ENCODE measurements at regions not wholly inside any gene's neighbourhood (a gene's known extent, or its start where the extent isn't known, plus 50 kb on each side); places are given as distances from the start of the nearest gene placed in this dataset.
"Not testable (repeated sequence)": the region's sequence is repeated elsewhere in the genome, so short reads cannot be mapped to it uniquely, and the experiment has no call there.

DNA sequence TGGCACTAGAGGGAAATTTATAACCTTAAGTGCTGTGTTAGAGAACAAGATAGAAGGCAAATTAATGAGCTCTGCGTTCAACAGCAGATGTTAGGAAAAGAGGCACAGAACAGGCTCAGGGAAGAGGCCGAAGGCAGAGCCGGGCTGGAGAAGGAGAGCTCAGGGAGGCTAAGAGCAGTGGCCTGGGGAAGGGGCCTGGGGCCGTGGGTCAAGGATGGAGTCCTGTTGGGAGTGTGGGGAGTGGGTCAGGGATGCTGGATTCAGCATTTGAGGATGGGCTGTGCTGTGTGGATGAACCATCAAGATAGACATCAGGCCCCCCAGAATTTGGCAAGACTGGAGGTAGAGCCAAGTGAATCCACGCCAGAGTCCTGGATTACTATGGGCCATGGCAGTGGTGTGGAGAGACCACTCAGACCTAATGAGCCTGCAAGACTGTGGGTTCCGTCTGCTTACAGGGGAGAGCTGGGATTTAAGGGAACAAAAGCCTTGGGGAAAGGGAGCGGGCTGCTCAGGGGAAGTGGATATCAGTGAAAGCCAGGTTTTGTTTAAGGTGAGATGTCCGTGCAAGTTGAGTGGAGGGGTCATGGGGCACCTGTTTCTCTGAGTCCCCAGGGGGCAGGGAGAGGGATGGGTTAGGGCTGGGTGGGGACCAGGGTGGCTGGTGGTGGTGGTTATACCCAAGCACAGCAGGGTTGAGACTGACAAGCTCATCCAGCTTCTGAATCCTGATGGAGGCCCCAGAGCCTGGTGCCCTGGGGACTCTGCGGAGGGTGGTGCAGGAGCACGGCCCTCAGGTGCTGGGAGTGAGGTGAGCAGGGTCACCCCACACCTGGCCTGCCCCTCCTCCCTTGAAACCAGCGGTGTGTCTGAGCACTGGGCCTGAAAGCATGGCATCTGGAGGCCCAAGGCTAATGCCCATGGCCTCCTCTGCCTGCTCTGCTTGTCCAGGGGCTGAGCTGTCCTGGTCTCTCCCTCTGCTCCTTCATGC lies 101.7 kb downstream of the BMS1 start:
- no peak for DNase-seq

DNA sequence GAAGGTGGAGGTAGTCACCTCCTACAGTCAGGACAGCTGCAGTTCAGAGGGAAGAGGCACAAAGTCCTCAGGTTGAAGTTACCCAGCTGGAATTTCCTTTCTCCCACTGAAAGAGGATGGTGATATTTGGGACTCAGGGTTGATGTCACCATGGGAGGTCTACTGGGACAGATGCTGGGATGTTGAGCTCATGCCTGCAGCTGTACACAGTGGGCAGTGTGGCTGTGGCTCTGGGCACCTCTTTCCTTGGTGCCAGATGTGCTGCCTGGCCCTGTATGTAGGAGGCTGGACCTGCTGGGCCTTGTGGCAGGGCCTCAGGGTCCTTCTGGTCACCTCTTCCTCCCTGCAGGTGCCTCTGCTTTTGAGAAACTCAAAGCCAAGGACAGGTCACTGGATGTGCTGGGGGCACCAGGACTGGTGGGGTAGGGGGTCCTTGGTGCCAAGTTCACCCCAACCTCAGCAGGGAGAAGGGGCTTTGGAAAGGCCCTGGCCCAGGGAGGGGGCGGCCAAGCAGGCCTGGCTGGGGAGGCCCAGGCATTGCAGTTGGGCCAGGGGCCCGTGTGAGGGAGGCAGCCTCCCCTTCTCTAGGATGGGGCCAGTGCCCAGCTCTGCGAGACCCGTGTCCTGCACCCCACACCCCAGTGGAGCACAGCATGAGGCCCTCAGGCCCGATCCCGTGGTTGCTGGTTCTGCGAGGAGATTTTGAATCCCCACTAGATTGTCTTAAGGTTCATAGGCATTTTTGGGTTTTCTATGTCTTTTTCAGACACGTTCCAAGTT lies 103.1 kb downstream of the BMS1 start:
- no peak for DNase-seq

DNA sequence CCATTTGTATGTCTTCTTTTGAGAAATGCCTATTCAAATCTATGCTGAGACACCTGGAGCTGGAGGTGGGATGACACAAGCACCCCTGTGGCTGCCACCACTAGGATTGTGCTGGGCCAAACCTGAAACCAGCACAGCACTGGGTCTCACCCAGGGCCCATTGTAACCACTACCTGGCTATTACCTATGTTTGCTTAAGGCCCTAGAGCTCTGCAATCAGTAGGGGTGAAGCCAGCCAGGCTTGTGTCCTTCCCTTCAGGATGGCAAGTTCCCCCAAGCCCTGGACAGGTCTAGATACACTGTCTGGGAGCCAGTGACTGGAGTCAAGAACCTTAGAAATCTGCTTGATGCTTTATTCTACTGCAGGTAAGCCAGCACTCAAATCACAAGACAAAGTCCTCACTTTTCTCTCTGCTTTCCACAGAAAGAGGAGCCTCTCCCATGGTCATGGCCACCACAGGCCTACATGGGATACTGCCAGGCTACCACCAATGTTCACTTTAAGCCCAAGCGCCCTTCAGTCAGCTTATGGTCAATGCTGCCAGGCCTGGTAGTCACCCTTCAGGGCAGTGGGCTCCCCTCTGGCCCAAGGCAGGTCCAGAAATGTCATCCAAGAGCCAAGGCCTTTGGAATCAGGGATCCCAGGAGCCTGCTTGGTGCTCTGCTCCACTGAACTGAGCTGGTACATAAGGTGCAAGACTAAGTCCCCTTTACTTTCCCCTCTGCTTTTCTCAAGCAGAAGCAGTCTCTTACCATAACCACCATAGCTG lies 105.3 kb downstream of the BMS1 start:
- no peak for DNase-seq

DNA sequence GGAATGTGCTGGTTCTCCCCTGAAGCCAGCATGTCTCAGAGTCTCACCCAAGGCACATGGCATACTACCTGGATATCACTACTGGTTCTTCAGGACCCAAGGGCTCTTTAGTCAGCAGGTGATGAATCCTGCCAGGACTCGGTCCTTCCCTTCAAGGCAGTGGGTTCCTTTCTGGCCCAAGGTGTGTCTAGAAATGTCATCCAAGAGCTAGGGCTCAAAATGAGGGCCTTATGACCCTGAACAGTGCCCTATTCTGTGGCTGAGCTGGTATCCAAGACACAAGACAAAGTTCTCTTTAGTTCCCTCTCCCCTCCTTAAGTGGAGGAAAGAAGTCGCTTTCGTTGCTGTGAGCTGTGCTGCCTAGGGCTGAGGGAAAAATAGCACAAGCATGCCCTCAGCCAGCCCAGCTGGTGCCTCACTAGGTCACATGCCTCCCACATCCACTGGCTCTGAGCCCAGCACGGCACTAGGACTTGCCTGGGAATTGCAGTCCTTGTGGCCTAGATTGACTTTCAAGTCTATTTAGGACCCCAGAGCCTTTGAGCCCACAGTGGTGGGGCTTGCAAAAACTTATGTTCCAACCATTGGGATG lies 106.0 kb downstream of the BMS1 start:
- DNase-seq: no peak

DNA sequence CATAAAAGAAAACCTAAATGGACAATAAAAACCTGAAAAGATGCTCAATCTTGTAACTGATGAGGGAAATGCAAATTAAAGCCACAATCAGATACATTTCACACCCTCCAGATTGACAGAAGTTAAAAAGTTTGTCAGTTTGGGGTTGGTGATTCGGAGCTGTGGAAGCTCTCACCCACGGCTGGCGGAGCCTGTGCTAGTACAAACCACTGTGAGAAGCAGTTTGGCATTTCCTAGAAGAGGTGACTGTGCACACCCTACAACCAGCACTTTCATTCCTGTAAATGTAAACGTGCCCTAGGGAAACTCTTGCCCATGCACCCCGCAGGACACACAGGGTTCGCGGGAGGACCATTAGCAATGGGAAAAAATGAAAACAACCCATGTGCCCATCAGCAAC lies 114.1 kb downstream of the BMS1 start:
- no peak for DNase-seq

DNA sequence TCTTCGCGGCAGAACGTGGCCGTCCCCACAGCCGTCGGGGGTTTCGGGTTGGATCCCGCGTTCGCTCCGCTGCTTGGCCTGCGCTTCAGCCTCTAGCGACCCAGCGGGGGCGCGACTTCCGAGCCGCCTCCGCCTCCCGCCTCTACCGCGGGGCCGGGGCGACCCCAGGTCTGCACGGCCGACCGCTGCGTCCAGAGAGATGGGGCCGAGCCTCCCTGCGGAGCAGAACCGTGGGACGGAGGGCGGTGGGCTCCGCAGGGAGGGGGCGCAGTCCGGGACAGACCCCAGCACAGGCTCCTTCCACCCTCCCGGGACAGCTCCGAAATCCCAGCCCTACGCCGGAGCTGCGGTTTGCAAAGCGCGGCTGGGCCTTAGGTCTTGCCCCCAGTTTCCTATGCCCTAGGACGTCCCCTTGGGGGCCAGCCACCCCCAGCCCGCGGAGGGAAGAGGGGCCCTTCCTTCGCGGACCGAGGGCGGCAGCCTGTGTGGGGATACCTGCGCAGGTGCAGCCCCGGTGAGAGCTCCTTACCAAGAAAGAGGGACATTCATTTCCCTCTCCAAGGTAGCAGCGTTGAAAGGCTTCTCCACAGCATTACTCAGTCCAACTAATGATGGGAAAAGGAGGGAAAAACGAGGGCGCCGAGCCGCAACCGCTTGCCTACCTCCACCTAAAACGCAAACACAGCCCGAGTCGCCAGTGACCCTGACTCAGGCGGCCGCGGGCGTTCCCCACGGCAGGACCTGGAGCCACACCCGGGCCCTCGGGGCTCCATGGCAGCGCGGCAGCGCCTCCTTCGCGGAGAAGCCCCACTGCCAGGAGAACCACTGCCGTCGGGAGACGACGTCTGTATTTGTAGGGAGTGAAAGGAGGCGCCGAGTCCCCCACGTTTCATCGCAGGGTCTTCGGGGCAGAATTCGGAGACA lies 115.7 kb downstream of the BMS1 start:
- no peak for DNase-seq

DNA sequence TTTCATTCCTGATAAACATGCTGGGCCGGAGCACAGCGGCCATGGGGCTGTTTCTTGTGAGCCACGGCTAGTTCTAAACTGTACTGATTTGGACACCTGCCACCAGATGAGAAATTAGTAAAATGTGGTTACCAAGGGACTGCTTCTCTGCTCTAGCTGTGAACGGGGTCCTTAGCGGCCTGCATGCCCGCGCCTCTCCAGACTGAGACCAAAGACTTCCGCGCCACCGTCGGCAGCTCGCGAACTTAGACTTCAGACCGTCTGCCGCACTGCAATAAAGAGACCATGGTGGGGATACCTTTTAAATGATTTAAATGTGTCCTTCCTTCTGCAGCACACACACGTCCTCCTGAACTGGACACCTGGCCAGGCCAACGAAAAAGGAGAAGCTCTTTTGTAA lies 116.4 kb downstream of the BMS1 start:
- no peak for DNase-seq

DNA sequence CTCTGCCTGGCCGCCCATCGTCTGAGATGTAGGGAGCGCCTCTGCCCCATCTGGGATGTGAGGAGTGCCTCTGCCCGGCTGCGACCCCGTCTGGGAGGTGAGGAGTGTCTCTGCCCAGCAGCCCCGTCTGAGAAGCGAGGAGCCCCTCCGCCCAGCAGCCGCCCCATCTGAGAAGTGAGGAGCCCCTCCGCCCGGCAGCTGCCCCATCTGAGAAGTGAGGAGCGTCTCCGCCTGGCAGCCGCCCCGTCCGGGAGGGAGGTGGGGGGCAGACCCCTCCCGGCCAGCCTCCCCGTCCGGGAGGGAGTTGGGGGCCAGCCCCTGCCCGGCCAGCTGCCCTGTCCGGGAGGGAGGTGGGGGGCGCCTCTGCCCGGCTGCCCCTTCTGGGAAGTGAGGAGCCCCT lies 117.8 kb downstream of the BMS1 start:
- DNase-seq: not testable (repeated sequence)

DNA sequence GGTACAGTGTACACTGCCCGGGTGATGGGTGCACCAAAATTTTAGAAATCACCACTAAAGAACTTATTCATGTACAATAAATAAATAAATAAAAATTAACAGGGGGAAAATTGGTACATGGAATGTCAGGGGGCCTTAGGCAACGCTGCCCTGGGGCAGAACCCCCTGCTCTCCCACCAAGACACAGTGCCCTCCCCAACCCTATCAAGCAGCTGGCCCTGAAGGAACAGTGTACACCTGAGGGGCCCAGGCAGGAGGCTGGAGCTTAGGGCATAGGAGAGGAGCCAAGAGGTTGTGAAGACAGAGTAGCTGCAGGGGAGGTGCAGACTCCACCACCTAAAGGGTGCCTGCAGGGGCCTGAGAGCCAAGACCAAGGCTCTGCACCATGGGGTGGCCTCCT lies 128.8 kb downstream of the BMS1 start:
- DNase-seq: no peak

DNA sequence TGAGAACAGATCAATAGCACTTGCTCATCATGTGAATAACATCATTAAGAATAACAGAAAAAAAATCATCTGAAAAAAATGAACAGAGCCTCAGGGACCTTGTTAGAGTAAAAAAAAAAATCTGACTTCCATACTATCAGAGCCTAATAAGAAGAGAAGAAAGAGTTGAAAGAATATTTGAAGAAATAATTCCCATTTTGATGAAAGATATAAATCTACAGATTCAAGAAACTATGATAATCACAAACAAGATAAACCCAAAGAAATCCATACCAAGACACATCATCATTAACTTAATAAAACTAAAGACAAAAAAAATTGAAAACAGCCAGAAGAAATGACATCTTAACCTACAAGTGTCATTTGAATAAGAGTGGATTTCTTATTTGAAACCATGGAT lies 134.4 kb downstream of the BMS1 start:
- DNase-seq: no peak

DNA sequence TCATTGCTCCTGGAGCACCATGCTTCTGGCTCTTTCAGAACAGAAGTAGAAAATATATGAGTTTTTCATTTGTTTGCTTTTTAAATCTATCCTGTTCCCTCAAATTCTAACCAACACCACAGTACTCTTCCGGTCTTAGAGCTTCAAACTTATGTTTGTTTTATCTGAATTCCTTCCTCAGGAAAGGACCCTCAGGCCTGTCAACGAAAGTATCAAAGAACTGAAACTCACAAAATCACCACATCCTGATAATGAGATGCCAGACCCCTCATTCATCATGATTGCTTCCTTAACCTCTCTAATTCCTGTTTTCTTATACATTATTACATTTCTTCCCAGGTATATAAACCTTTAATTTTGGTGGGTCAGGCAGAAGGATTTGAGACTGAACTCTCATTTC lies 135.2 kb downstream of the BMS1 start:
- no peak for DNase-seq

DNA sequence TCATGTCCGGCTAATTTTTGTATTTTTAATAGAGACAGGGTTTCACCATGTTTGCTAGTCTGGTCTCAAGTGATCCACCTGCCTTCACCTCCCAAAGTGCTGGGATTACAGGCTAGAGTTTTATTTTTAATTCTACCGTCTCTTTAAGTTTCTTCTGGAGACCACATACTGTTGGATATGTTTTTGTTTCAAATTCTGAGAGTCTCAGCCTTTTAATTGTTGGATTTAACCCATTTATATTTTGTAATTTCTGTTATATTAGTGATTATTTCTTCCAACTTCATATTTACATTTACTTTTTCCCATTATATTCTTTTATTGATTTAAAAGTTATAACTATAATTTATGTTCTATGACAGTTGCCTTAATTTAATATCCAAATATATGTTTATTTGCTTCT lies 139.4 kb downstream of the BMS1 start:
- DNase-seq: no peak

DNA sequence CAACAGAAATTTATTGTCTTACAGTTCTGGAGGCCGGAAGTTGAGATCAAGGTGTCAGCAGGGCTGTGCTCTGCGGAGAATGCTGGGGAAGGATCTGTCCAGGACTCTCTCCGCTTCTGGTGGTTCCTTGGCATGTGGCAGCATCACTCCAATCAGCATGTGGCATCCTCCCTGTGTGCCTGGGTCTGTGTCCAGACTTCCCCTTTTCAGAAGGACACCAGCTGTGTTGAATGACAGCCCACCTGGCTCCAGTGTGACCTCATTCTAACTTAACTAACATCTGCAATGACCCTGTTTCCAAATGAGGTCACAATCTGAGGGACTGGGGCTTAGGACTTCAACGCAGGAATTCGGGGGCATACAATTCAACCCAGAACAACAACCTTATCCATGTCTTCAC lies 141.9 kb downstream of the BMS1 start:
- no peak for DNase-seq

DNA sequence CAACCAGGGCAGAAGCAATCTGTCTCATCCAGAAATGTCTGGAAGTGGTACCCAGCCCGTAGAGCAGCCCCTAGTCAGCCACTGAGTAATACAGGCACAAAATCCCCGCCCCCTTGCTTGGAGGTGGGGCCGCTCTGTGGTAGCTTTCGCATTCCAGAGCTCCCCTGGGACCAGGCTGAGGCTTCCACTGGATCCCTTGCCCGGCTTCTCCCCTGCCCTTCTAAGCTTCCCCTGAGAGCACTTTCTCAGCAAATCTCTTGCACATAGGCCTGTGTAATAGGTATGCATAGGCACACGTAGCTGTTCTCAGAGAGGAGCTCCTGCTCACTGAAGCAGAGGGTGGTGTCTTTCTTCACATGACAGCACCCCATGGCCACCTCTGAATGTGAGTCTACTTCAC lies 144.2 kb downstream of the BMS1 start:
- no peak for DNase-seq

DNA sequence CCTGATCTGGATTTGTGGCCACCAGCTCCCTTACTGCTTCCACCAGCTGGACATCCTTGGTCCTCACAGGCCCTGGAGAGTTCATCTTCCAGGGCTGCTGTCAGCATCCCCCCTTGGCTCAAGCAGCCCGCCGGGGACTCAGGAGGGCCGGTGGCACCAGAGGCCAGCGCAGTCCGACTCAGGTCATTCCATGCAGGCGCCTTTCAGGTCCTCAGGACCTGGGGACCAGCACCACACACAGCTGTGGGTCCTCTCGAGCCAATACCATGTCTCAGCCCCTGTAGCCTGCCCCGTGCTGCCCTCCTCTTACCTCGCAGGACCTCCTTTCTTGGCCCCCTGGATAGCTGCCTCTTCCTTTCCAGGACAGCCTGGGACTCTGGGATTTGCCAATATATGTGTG lies 145.5 kb downstream of the BMS1 start:
- no peak for DNase-seq

DNA sequence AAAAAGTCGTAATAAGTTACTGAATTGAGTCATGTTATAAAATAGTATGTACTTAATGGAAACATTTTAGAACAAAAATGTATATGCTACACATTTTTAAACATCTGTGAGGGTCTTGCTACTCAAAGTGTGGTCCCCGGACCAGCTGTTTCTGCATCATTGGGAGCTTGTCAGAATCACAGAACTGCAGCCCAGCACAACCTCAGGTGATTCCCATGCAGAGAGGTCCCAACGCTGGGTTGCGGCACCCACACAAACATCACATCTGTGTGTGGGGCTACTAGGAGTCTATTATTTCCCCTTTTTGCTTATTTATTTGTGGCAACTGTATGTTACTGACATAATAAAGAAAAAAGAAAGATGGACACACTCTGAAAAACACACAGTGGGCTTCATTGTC lies 146.6 kb downstream of the BMS1 start:
- no peak for DNase-seq

DNA sequence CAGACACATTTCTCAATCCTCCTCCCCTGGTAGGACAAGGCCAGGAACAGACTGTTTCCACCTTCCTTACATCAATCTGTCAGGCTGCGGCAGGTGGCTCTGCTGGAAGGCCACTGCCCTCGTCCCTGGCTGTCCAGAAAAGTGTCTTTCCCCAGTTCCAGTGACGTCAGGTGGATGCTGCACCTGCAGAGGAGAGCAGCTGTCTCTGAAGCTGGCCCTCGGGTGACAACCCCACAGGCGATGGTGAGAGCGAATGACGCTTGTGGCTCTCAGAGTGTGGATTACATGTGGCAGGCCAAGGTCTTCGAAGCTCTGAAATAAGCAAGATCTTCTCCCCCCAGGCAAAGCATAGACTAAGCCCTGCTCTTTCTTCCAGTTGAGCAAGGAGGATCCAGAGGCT lies 146.9 kb upstream of the RET start:
- DNase-seq: no peak

DNA sequence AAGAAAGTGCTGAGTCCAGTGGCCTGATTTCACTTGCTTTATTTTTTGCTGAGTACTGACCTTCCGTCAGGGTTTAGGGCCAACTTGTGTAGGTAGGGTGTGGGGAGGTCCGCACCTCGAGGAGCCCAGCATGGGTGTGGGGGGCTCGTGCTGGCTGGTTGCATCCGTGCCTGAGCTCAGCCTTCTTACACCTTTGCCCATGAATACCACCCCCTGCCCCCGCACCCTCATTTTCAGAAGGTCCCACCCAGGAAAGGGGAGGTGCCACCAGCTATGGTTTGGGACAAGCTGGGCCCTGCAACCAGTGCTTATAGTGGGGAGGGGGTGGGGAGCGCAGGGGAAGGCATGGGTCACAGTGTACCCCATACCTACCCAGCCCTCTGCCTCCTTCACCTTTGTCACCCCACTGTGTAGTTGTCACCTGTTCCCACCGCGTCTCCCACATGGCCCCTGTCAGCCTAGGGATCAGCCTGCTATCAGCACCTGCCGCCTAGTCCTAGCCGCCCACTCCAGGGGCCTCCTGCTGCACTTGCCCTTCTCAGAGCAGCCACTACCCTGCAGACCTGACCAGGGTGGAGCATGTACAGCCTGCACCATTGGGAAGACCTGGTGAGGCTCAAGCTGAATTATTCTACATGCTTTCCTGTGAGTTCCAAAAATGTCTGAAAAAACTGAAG lies 146.2 kb upstream of the RET start:
- DNase-seq: no peak

DNA sequence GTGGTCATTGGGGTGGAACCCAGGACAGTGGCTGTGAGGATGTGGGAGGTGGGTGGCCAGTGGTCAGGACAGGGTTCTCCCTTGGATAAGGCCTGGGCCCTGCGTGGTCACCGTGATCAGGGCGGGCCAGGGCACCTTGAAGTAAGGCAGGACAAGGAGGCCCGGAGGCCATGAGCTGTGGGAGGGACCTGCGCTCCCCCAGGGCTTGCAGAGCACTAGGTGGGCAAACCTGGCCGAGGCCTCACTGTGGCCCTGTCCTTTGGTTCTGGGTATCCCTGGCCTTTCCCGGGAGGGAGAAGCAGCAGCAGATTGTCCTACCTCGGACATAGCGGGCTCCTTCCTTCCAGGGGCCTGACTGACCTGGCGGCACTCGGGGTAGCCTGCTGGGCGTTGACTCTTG lies 144.8 kb upstream of the RET start:
- no peak for DNase-seq

DNA sequence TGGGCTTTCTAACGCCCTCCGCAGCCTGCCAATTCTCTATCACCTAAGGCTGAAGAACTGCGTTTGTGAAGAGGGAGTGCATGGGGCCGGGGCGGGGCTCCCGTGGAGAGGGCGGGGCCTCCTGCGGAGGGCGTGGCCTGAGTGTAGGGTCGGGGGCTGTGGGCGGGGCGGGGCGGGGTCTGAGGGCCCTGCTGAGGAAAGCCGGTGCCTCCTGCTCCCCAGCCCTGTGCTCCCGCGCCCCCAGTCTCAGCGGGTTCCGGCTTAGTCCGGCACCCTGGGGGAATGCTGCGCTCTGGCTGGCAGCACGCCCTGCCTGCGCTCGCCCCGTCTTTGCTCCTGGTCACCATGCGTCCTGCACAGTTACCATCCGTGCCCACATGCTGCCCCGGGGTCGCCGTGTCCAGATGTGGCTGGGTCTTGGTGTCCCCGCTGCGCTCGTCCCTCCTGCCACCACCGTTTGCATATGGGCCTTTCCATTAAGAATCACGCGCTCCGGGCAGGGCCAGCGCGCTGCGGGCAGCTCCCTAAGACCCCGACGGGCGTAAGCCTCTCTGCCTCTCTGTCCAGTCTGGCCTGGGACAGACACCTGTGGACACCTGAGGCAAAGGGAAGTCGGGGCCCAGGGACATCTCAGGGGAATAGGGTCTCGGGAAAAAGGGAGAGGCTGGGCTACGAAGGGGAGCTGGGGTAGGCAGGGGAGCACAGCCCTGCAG lies 144.0 kb upstream of the RET start:
- peak; percentile 66 for DNase-seq
